ENCODE measurements at regions not wholly inside any gene's neighbourhood (a gene's known extent, or its start where the extent isn't known, plus 50 kb on each side); places are given as distances from the start of the nearest gene placed in this dataset.

DNA sequence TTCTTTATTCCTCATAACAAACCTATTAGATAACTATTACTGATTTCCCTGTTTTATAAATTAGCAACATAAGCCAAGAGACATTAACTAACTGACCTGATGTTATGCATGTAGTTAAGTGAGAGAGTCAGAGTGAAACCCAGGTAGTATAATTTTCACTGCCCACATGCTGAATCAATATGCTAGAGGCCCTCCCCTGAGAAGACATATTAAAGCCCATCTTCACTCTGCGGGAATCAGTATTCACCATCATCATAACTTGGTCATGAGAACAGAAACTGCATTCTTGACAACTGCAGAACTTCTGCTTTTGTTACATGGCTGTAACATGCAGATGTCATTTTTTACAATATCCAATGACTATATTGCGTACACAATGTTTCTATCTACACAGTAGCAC is 1324.3 kb downstream of the ARAP2 start:
- no peak for TF ChIP-seq EZH2phosphoT487 (IDR thresholded peaks at IDR 0.05; ENCODE audit: borderline replicate concordance, low read depth, low read length)
- TF ChIP-seq, protein P1, sequence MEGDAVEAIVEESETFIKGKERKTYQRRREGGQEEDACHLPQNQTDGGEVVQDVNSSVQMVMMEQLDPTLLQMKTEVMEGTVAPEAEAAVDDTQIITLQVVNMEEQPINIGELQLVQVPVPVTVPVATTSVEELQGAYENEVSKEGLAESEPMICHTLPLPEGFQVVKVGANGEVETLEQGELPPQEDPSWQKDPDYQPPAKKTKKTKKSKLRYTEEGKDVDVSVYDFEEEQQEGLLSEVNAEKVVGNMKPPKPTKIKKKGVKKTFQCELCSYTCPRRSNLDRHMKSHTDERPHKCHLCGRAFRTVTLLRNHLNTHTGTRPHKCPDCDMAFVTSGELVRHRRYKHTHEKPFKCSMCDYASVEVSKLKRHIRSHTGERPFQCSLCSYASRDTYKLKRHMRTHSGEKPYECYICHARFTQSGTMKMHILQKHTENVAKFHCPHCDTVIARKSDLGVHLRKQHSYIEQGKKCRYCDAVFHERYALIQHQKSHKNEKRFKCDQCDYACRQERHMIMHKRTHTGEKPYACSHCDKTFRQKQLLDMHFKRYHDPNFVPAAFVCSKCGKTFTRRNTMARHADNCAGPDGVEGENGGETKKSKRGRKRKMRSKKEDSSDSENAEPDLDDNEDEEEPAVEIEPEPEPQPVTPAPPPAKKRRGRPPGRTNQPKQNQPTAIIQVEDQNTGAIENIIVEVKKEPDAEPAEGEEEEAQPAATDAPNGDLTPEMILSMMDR (conservative IDR thresholded peaks at IDR 0.05; ENCODE audit: low read length): no peak
- POLR2A ChIA-PET: interaction anchor here (0.7 kb wide), 1 partner anchor 11 kb away, joined by 3 read pairs; no protein-coding TSS in a partner anchor

GRCh38 chr4:34921391-34921790 is 1322.9 kb downstream of the ARAP2 start:
- intact Hi-C loops (cut with micrococcal nuclease; ENCODE audit: unreplicated experiment): no loop called here
- Histone ChIP-seq H3K79me2 (ENCODE audit: insufficient read depth, low read depth, low read length) (no peaks in the 10 kb centered on the region), H3K4me3 (ENCODE audit: low read depth, low read length, poor library complexity, severe bottlenecking) (no peak overlapping the region), H4K20me1 (ENCODE audit: insufficient read depth, low read length) (no peaks in the 10 kb centered on the region), H3K4me1 (ENCODE audit: insufficient read depth, low read length, poor library complexity, severe bottlenecking) (no peaks in the 10 kb centered on the region), H3K27ac (ENCODE audit: low read depth, low read length, poor library complexity, severe bottlenecking) (no peak overlapping the region), H2AFZ (ENCODE audit: low read length) (no peak overlapping the region), H3K9me3 (ENCODE audit: low read length) (no peaks in the 10 kb centered on the region), H3K9me2 (ENCODE audit: insufficient read depth, low read length) (no peaks in the 10 kb centered on the region), H3K4me2 (ENCODE audit: low read length) (no peak overlapping the region), H3K36me3 (ENCODE audit: insufficient read depth, low read length) (no peaks in the 10 kb centered on the region)
- BruUV-seq (replicated peaks): no TSS peak
- no peak for DNase-seq (ENCODE audit: low spot score)
- POLR2A ChIA-PET: no interaction called here
- TF ChIP-seq, protein P1 (conservative IDR thresholded peaks at IDR 0.05; ENCODE audit: low read length): no peak
- TF ChIP-seq EZH2phosphoT487 (IDR thresholded peaks at IDR 0.05; ENCODE audit: borderline replicate concordance, low read depth, low read length): no peak
- CTCF ChIA-PET (ENCODE audit: unreplicated experiment): no interaction called here

More for the DNA sequence above, 1324.3 kb downstream of the ARAP2 start:
- H3K27ac ChIP-seq (ENCODE audit: low read depth, low read length, poor library complexity, severe bottlenecking): no peak overlapping the region
- H3K4me2 ChIP-seq (ENCODE audit: low read length): no peak overlapping the region
- H3K9me2 ChIP-seq (ENCODE audit: insufficient read depth, low read length): no peaks in the 10 kb centered on the region
- CTCF ChIA-PET (ENCODE audit: unreplicated experiment): no interaction called here
- H2AFZ ChIP-seq (ENCODE audit: low read length): no peak overlapping the region
- no peak for DNase-seq (ENCODE audit: low spot score)
- intact Hi-C loops (cut with micrococcal nuclease; ENCODE audit: unreplicated experiment): no loop called here
- no peak overlapping the region for H3K4me3 ChIP-seq (ENCODE audit: low read depth, low read length, poor library complexity, severe bottlenecking)
- no peaks in the 10 kb centered on the region for H3K9me3 ChIP-seq (ENCODE audit: low read length)
- H4K20me1 ChIP-seq (ENCODE audit: insufficient read depth, low read length): no peaks in the 10 kb centered on the region
- H3K36me3 ChIP-seq (ENCODE audit: insufficient read depth, low read length): no peaks in the 10 kb centered on the region
- H3K4me1 ChIP-seq (ENCODE audit: insufficient read depth, low read length, poor library complexity, severe bottlenecking): no peaks in the 10 kb centered on the region
- no TSS peak for BruUV-seq (replicated peaks)
- H3K79me2 ChIP-seq (ENCODE audit: insufficient read depth, low read depth, low read length): no peaks in the 10 kb centered on the region

DNA sequence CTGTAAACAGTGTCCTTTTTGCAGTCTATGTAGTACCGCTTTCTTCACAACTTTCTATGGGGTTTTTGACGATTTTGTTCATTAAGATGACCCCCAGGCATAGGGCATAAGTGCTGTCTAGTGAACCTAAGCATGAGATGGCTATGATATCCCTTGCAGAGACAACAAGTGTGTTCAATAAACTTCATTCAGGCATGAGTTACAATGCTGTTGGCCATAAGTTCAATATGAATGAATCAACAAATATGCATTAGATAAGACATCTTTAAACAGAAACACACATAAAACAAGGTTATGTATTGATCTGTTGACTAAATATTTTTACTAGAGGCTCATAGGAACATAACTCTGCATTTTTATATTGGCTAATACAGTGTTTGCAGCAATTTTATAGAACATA is 1322.0 kb downstream of the ARAP2 start:
- TF ChIP-seq, protein P1 (conservative IDR thresholded peaks at IDR 0.05; ENCODE audit: low read length): no peak
- no peak for TF ChIP-seq EZH2phosphoT487 (IDR thresholded peaks at IDR 0.05; ENCODE audit: borderline replicate concordance, low read depth, low read length)
- intact Hi-C loops (cut with micrococcal nuclease; ENCODE audit: unreplicated experiment): no loop called here
- no peak overlapping the region for H3K4me2 ChIP-seq (ENCODE audit: low read length)
- BruUV-seq (replicated peaks): no TSS peak
- no peaks in the 10 kb centered on the region for H3K9me3 ChIP-seq (ENCODE audit: low read length)
- no peak overlapping the region for H3K27ac ChIP-seq (ENCODE audit: low read depth, low read length, poor library complexity, severe bottlenecking)
- H3K4me1 ChIP-seq (ENCODE audit: insufficient read depth, low read length, poor library complexity, severe bottlenecking): no peaks in the 10 kb centered on the region
- no peak for DNase-seq (ENCODE audit: low spot score)
- H2AFZ ChIP-seq (ENCODE audit: low read length): no peak overlapping the region
- ChIA-PET CTCF (ENCODE audit: unreplicated experiment) (no interaction called here), POLR2A (no interaction called here)
- H3K36me3 ChIP-seq (ENCODE audit: insufficient read depth, low read length): no peaks in the 10 kb centered on the region
- H3K79me2 ChIP-seq (ENCODE audit: insufficient read depth, low read depth, low read length): no peaks in the 10 kb centered on the region
- no peaks in the 10 kb centered on the region for H3K9me2 ChIP-seq (ENCODE audit: insufficient read depth, low read length)
- no peaks in the 10 kb centered on the region for H4K20me1 ChIP-seq (ENCODE audit: insufficient read depth, low read length)
- no peak overlapping the region for H3K4me3 ChIP-seq (ENCODE audit: low read depth, low read length, poor library complexity, severe bottlenecking)
